Thoracic aorta (tissue), 2 donors: ENCODE measurements at regions not wholly inside any gene's neighbourhood (a gene's known extent, or its start where the extent isn't known, plus 50 kb on each side); places are given as distances from the start of the nearest gene placed in this dataset.

Experiments
- ATAC-seq: fragments of 150-250 bp; one replicate; pipeline ENCODE4 v1.8.0; 2017; ENCODE audit warnings: low read depth; ENCODE audit not compliant: insufficient number of reproducible peaks, low FRiP score
- DNase-seq: peaks from one replicate; pipeline ENCODE4 v3.0.0-alpha.2; 2020; ENCODE audit warnings: low spot score
- H3K27ac ChIP-seq, 2 donors: fragments of 200-600 bp; sonication (generic); 1 replicate in 1 of 2; 2 replicates in 1 of 2; pipeline ENCODE4 v1.5.1; 2016; ENCODE audit warnings: mild to moderate bottlenecking in 2 of 2, moderate library complexity in 2 of 2
- H3K27me3 ChIP-seq: fragments of 200-600 bp; sonication (generic); replicated peaks from 2 replicates; pipeline ENCODE4 v1.6.0; 2016; ENCODE audit warnings: mild to moderate bottlenecking; ENCODE audit not compliant: insufficient read depth
- H3K36me3 ChIP-seq: fragments of 200-600 bp; sonication (generic); one replicate; pipeline ENCODE4 v1.5.1; 2016
- H3K4me1 ChIP-seq, 2 donors: fragments of 200-600 bp; sonication (generic); 1 replicate in 1 of 2; 2 replicates in 1 of 2; pipeline versions ENCODE4 v1.5.1 to v1.6.0; 2016; ENCODE audit warnings: low read depth in 2 of 2, mild to moderate bottlenecking in 1 of 2; ENCODE audit not compliant: control insufficient read depth in 1 of 2
- H3K4me3 ChIP-seq: fragments of 200-600 bp; sonication (generic); 2 replicates; pipeline ENCODE4 v1.5.1; 2016; ENCODE audit warnings: mild to moderate bottlenecking
- H3K9me3 ChIP-seq: fragments of 200-600 bp; sonication (generic); 2 replicates; pipeline ENCODE4 v1.5.1; 2016
- CTCF ChIP-seq: fragments of 200-600 bp; sonication (generic); IDR thresholded peaks from one replicate; pipeline ENCODE4 v1.5.1; 2019; ENCODE audit warnings: antibody characterized with exemption

DNA sequence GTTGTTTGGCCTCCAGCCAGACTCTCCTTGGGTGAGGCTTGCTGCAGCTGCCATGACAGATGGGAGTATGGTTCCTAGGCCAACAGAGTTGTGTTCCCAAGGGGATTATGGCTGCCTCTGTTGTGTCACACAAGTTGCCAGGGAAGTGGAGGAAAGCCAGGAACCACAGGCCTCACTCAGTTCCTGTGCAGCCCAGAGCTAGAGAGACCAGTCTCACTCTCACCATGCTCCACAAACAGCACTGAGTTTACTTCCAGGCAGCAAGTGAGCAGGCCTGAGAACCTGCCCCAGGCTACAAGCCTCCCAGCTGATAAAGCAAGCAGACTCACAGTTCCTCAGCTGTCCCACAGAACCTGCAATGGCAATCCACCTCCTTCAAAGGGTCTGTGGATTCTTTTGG, 273.6 kb upstream of the TAS2R1 start:
- Histone ChIP-seq H3K4me3 (no peak overlapping the region), H3K36me3 (no peaks in the 10 kb centered on the region), H3K4me1 (no peaks in the 10 kb centered on the region), H3K27ac (no peak overlapping the region), H3K27me3 (no peaks in the 10 kb centered on the region), H3K9me3 (no peaks in the 10 kb centered on the region)
- ATAC-seq (no peak), DNase-seq (no peak)
- TF ChIP-seq CTCF: no peak

DNA sequence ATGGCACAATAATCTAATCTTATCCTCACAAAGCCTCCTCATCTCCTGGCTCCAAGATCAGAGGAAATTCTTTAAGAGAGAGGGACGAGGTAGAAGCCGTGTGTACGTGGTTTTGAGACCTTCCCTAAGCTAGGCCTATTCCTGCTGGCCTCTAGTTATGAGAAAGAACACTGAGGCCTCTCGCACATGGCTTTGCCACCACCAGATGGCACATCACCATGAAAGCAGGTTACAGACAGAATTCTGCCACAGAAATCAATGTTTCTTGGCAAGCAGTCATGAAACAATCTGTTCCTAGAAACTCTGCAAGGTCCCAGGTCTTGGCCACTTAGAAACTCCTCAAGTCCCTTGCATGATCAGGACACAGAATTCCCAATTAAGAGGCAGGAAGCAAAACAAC, 268.2 kb upstream of the TAS2R1 start:
- no peaks in the 10 kb centered on the region for H3K4me1 ChIP-seq
- H3K27ac ChIP-seq: no peak overlapping the region
- H3K27me3 ChIP-seq: no peaks in the 10 kb centered on the region
- TF ChIP-seq CTCF: no peak
- ATAC-seq: no peak
- no peaks in the 10 kb centered on the region for H3K9me3 ChIP-seq
- no peak overlapping the region for H3K4me3 ChIP-seq
- H3K36me3 ChIP-seq: no peaks in the 10 kb centered on the region
- no peak for DNase-seq

DNA sequence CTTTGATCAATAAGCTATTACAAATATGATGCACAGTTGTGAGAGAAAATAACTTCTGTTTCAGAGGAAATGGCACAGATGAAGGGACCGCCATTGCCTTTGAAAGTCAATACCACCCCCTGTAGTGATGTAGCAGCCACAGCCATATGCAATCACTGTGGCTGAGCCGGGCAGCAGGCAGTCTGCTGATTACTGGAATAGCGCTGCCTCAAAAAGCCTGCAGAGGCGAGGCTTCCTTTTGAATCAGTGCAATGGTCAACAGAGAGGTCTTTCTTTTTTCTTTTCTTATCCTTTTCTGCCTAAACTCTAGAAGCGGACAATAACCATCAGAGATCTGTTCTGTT, 265.1 kb upstream of the TAS2R1 start:
- Histone ChIP-seq H3K27ac (no peak overlapping the region), H3K9me3 (no peaks in the 10 kb centered on the region), H3K36me3 (no peaks in the 10 kb centered on the region), H3K27me3 (no peaks in the 10 kb centered on the region), H3K4me1 (no peaks in the 10 kb centered on the region), H3K4me3 (no peak overlapping the region)
- DNase-seq: no peak
- no peak for TF ChIP-seq CTCF
- no peak for ATAC-seq

DNA sequence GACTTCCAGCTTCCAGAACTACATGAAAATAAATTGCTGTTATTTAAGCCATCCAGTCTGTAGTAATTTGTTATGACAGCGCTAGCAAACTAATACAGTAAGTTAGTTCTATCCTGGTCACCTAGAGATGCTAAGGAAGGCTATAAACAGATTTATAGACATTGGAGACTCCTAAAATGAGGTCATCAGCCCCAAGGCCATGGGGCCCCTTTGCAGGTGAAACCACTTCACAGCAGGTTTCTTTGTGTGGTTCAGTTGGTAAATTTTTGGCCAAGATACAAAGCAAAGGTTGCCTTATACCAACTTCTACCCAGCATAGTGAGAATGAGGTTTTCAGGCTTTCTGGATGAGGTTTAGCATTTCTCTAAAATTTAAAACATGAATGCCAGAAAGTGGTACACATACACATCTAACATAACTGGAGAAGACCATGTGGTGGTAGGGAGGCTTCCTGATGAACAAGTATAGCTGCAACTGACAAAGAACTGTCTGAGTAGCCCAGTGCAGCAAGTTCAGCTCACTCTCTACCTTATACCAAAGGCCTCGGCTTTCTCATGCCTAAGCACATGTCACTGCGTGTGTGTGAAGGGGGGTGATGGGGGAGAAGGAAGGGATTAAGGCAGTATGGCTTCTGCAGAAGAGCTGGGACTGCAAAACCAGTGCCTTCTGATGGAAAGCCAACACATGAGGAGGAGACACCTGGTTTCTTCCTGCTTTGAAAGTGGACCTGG, 264.6 kb upstream of the TAS2R1 start:
- no peak for TF ChIP-seq CTCF
- H3K27me3 ChIP-seq: no peaks in the 10 kb centered on the region
- DNase-seq (no peak), ATAC-seq (no peak)
- peaks cover 0 to under 1% of the 10 kb centered on the region in 2 donors for H3K4me1 ChIP-seq
- no peaks in the 10 kb centered on the region for H3K9me3 ChIP-seq
- no peak overlapping the region for H3K4me3 ChIP-seq
- H3K36me3 ChIP-seq: no peaks in the 10 kb centered on the region
- H3K27ac ChIP-seq: no peak overlapping the region

- no peak for ATAC-seq
- Histone ChIP-seq H3K27ac (no peak overlapping the region), H3K9me3 (no peaks in the 10 kb centered on the region), H3K4me1 (peaks cover 4 to 19% of the 10 kb centered on the region in 2 donors), H3K4me3 (no peak overlapping the region), H3K36me3 (no peaks in the 10 kb centered on the region), H3K27me3 (no peaks in the 10 kb centered on the region)
- no peak for TF ChIP-seq CTCF
- DNase-seq: no peak
These were observed 262.5 kb upstream of the TAS2R1 start for GRCh38 chr5:9892696-9893095.
